Medulla oblongata (tissue), 1 donor: ENCODE measurements at regions not wholly inside any gene's neighbourhood (a gene's known extent, or its start where the extent isn't known, plus 50 kb on each side); places are given as distances from the start of the nearest gene placed in this dataset.

Source experiments
- DNase-seq: peaks from one replicate; pipeline ENCODE4 v3.0.0-alpha.2; 2015; ENCODE audit errors: extremely low spot score

DNA sequence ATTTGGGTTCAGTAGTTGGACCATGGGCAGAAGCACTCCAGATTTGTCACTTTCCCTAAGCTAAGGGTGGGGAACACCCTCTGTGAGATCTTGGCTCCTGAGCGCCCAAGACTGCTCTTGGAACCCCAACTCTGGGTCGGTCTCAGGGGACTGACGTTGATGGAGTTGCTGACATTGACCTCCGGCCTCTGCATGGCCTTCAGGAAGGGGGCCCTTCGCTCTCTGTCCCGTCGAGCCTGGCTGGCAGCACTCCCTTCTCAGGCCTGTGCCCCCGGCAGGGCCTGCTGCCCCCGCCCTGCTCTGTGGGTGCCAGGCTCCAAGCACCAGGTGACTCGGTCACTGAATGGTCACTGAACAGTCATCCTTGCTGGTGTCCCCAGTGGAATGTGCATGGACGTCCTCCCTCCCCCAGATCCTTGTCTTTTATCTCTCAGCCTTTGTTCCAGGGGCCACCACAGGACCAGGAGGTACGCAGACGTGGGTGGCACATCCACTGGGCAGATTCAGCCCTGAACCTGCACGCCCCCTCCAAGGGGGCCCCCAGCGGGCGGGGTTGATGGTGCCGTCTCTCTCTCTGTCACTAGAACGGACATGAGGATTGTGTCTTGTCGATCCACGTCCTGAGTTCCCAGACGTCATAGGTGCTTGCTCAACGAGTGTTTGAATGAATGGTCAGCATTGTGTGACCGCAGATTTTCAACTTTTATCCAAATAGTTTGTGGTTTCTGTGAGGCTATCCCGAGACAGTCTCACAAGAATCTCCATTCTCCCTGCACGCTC, 314.5 kb downstream of the SEC14L1 start:
- DNase-seq: no peak

DNA sequence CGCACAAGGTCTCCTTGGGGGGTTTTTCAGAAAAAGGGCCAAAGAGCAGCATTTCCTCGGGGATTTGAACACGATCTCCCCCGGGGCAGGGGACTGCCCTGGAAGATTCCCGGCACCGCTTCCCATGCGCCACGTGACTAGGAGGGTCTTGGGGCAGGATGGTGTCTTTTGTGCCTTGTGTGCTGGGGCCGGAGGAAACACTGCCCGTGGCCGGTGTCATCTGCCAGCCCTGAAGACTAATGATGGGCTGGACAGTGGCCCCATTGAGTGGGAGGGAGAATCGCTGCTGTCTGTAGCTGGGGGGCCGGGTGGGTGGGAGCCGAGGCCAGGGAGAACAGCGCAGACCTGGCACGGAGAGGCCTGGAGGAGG, 315.1 kb downstream of the SEC14L1 start:
- peak; percentile 50 for DNase-seq

DNA sequence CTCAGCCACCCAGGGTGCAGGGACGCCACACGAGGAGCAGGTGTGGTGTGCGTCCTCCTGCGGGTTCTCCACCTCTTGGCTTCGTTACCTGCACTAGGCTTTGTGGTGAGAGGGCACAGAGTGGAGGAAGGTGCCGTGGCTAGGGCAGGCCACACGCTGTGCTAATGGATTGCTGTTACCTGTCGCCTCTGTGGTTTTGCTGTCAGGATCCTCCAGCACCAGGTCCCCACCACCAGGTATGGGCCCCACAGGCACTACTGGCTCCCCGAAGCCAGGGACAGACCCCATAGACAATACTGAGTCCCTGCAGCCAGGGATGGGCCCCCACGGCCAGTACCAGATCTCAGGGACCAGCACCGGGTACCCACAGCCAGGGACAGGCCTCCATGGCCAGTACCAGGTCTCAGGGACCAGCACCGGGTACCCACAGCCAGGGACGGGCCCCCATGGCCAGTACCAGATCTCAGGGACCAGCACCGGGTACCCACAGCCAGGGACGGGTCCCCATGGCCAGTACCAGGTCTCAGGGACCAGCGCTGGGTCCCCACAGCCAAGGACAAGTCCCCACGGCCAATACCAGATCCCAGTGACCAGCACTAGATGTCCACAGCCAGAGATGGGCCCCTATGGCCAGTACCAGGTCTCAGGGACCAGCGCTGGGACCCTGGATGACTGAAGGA, 315.6 kb downstream of the SEC14L1 start:
- no peak for DNase-seq

DNA sequence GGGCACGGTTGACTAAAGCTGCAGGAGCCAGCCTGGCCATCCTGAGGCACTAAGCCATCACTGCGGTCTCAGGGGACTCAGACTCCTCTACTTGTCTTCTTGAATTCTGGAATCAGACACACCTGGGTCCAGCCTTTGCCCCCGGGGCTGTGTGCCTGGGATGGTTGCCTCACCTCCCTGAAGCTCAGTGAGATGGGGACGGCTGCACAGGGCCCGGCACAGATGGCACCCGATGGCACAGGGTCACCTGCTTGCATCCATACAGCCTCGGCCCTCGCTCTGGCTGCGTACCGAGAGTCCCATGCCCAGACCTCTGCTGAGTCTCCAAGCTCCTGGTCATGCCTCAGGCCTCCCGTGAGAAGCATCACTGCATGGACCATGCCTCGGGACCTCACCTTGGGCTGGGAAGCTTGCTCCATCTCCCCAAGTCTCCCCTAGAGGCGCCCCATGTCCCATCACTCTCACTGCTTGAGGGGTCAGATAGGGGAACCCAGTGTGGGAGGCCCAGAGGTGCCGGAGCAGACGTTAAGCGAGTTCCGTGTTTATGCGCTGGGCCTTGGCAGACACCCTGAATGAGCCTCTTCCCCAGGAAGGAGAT, 316.3 kb downstream of the SEC14L1 start:
- DNase-seq: no peak

DNA sequence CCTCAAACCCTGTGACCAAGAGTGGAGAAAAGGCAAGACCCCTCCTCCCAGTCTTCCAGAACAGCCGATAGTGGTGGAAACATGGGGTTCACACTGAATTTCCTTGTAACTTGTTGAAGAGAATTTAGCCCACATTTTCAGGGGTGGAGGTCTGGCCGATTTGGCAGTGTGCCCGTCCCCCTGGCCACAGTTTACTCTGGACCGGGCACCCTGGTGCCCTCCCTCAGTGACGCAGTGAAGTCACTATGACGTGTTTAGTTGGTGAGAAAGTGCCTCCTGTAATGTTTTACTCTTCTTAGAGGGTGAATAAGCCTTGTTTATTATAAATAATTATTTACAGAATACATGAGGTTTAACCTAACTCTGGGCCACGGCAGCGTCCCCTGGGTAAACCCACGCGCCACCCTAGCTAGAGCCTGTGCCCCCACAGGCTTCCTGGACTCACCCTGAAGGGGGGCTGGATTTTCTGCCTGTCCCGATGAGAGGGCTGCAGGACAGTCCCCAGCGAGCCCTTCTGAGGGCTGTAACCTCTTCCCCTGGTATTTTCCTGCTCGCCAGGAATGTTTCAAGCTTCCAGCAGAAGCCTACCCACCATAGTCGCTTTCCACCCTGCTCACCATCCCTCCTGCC, 316.9 kb downstream of the SEC14L1 start:
- DNase-seq: no peak

DNA sequence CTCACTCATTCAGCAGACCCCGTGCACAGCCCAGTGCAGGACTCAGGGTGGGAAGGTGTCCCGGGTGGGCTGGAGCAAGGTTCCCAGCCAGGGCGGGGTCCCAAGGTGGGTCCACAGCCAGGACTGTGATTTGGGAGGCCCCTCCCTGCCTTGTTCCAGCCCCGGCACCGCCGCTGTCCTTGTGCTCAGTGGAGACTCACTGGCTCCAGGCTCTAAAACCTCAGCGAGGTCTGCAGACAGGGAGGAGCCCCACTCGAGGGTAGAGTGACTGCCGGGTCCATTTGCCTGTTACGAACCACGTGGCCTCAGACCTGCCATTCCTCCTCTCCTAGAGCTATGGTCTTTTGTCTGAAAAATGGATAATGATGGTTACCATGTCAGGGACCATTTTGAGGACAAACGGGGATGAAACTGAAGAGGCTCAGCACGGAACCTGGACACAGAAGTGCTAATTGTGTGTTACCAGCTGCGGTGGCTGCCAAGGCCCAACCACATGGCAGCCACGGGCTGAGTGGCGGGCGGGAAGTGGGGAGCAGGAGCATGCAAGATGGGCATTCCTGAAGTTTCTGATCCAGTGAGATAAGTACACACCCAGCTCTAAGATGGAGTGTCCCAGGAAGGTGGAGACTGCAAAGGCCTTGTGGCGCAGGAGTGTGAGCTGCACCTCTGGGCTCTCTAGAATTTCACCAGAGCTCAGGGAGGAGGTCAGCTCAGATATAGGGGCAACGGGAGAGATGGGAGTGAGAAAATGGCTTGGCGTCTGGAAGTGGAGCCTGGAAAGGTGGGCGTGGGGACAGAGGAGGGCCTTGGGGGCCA, 317.6 kb downstream of the SEC14L1 start:
- DNase-seq: no peak

DNA sequence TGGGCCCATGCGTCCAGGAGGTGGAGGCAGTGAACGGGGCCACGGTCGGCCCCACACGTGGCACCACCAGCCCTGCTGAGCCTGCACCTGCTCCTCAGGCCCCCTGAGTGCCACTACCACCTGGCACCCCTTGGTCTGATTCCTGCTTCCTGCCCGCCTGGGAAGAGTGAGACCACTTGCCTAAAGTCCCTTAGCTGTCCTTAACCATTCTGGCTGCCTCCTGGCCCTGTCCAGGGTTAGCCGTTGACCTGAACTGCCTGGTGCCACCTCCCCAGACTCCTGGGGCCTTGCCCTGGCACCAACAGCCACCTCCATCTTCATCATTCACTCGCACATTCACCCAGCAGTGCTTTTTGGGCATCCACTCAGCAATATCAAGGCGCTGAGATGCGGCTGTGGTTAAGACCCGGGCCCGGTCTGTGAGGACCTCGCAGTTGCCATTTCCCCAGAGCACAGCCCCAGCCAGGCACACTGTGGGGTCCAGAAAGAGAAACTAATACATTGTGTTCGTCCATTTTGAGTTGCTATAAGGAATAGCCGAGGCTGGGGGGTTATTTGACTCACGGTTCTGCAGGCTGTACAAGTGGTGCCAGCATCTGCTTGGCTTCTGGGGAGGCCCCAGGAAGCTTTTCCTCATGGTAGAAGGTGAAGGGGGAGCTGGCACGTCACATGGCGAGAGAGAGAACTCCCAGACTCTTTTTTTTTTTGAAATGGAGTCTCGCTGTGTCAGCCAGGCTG, 318.4 kb downstream of the SEC14L1 start:
- DNase-seq: no peak

DNA sequence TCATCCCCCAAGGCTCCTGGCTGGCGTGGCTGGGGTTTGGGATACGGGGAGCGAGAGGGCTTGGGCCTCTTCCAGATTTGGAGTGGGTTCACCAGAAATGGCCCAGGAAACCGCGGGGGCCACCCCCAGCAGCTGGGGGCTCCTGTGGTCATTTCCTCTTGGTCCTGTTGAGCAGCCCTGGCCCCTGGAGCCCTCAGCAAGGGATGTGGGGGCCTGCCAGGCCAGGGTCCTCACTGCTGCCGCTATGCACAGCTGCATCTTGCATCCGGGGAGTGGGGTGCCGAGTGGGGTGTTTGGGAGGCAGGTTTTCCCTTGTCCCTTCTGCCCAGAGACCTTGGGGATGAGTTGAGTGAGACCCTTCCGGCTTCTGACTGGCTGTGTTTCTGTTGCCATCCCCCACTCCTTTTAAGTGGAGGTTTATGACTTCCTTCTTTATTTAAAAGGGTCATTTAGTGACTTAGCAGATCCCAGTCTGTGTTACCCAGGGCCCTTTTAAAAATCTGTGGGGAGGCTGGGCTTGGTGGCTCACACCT, 319.8 kb downstream of the SEC14L1 start:
- no peak for DNase-seq

DNA sequence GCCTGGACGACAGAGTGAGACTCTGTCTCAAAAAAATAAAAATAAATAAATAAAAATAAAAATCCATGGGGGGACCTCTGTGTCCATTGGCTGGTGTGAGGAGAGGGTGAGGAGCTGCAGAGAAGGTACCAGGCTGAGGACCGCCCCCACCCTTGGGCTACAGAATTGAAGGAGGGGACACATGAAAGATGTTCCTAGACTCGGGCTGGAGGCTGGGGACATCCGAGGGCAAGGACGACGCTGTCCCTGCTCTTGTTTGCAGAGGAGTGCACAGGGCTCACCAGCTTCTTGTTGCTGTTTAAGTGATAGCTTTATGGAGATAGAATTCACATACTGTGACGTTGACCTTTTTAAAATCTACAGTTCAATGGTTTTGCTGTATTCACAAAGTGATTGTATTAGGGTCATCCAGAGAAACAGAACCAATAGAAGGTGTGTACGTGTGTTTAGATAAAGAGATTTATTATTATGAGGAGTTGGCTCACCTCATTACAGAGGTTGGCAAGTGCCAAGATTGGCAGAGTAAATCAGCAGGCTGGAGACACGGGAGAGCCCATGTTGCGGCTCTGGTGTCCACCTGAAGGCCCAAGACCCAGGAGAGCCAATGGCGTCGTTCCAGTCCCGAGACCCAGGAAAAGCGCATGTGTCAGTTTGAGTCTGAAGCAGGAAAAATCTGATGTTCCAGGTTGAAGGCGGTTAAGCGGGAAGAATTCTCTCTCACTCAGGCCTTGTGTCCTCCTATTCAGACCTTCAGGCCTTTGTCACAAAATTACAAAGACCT, 320.7 kb downstream of the SEC14L1 start:
- no peak for DNase-seq

DNA sequence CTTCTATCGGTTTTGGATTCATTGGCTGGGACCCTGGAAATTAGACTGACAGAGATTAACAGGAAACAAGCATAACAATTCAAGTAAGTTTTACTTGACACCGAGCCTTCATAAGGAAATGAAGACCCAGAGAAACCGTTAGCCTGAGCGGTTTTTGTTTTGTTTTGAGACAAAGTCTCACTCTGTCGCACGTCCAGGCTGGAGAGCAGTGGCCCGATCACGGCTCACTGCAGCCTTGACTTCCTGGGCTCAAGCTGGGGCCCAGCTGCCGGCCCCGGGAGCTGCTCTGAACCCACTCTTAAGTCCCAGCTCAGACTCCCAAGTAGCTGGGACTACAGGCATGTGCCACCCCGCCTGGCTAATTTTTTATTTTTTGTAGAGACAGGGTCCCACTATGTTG, 321.3 kb downstream of the SEC14L1 start:
- no peak for DNase-seq

DNA sequence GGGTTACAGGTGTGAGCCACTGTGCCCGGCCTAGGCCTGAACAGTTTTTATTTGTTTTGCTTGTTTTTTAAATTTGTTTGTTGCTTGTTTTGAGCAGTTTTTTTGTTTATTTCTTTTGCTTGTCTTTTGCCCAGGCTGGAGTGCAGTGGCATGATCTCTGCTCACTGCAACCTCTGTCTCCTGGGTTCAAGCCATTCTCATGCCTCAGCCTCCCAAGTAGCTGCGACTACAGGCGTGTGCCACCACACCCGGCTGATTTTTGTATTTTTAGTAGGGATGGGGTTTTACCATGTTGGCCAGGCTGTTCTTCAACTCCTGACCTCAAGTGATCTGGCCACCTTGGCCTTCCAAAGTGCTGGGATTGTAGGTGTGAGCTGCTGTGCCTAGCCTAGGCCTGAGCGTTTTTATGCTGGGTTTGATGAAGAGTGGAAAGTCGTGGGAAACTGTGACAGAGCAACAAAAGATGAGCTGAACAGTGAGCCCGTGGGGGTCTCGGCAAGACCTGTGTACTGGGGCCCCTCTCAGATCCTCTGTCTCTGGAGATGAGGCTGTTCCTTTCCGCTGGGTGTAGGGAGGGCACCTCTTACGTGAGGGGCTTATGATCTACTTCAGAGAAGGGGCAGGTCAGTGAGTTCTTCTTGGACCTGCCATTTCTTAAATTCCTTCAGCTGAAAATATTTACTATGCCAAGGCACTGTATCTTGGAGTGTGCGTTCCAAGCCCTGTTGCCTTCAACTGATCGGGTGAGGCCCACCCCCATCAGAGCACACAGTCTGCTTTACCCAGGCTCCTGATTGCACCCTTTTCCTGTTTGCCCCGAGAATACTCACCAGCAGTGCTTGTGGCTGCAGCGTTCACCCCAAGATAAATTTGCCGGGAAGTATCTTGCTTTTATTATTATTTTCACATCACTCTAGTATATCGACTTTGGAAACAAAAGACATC, 322.1 kb downstream of the SEC14L1 start:
- DNase-seq: no peak

DNA sequence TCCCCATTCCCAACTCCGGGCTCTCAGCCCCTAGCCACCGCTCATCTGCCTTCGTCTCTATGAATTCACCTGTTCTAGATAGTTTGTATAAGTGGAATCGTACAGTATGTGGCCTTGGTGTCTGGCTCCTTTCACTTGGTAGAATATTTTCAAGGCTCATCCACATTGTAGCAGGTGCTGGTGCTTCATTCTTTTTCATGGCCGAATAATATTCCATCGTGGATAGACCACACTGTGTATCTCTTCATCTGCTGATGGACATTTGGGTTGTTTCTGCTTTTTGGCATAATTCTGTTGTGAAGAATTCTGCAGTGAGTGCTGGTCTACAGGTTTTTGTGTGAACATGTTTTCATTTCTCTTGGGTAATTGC, 324.2 kb downstream of the SEC14L1 start:
- no peak for DNase-seq

DNA sequence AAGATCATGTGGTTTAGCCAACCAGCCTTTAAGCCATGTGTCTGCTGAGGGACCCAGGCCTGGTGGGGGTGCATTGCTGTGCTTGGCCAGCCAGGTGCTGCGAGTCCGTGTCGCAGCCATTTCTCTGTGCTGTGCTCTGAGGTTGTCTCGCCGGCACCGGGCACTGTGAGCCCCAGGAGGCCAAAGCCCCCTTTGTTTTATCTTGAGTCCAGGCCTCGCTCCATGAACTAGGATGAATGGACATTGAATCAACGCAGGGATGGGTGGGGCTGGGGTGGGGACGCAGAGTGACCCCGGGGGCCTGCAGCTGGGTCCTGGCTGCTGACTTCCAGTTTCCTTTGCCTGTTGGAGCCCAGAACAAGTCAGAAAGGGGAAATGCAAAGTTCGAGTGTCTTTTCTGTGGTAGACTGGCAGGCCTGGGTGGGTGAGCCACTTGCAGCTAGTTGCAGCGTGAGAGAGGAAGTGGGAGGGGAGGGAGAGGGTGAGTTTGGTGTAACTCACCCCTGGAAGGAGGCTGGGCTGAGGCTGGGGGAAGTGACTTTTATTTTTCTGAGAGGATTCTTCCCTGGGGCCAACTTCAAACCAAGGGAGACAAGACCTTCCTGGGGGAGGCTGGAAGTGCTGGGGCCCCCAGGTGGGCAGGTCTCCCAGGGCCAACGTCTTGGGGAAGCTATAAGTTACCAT, 324.7 kb downstream of the SEC14L1 start:
- peak; percentile 84 for DNase-seq

DNA sequence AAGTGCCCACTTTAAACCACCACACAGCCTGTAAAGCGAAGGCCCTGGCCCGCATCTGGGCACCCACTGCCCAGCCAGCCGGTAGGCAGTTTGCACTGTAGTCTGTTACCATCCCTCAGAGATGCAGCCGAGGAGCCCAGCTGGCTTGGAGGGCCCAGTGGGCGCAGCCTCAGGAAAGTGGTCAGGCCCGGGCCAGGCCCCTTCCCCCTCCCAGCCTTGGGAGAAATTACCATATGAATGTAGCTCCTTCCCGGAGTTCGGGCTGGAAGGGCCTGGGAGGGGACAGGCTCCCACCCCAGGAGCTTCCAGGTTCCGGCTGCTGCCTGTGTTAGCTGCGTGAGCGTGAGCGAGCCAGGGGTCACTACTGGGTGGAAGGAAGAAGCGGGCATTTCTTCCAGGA, 325.4 kb downstream of the SEC14L1 start:
- DNase-seq: peak; percentile 42

DNA sequence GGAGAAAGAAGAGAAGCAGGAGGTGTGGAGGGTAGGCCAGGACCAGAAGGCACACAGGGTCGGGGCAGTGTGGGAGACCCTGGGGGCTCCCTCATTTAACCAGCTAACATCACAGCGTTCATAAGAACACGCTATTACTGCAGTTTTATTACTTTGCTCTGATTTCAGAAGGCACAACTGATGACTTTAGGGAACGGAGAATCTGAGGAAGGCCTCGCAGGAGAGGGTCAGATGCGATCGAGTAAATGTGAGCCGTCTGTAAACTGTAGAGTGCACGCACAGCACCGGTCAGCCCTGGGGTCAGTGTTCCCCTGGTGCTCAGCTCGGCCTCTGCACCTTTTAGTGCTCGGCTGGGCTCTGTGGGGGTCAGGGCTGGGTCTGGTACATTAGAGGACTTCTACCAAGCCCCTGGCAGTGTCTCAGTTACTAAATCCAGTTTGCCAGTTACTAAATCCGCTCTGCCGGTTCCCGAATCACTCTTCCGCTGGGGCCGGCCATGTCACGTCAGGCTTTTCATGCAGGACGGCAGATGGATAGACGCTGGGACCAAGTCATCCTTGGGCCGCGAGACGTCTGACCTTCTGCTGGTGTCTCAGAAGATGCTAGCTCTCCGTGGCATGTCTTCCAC, 325.9 kb downstream of the SEC14L1 start:
- DNase-seq: no peak

DNA sequence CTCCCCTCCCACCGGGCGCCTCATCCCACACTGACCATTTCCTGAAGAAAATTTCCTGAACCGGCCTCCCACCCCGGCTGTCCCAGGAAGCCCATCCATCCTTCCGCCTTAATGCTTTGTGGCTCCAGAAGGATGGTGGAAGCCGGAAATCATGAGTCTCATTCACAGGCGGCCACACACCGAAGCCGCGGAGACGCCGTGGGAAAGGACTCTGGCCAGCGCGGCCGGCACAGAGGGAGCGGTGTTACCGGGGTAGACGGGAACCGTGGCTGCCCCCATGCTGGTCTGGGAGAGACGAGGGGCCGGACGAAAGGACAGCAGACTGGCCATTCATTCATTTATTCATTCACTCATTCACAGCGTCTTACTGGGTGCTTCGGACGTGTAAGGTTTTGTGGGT, 326.8 kb downstream of the SEC14L1 start:
- no peak for DNase-seq

DNA sequence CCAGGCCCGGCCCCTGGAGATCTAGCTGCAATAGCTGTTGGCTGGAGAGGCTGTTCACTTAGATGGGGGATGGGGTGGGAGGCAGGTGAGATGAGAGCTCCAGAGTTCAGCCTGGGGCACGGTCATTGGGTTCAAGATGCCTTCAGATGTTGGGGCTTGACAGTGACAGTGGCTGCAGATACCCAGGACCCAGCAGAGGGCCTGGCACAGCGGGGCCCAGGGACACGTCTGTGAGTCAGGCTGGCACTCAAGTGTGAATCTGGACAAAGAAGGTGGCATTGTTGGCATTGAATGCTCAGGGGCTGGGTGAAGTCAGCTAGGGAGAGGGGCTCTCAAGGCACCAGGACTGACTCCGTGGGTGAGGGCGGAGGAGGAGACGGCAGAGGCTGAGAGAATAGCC, 328.1 kb downstream of the SEC14L1 start:
- DNase-seq: no peak

DNA sequence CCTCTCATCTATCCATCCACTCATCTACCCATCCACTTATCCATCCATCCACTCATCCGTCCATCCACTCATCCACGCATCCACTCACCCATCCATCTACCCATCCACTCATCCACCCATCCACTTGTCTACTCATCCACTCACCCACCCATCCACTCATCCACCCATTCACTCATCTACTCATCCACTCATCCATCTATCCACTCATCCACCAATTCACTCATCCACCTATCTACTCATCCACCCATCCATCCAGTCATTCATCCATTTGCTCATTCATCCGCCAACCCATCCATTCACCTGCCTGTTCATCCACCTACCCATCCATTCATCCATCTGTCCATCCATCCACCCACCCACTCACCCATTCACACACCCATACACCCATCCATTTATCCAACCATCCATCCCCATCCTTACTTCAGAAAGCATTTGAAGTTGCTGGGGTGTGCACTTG, 329.6 kb downstream of the SEC14L1 start:
- DNase-seq: no peak
